ENCODE measurements at regions not wholly inside any gene's neighbourhood (a gene's known extent, or its start where the extent isn't known, plus 50 kb on each side); places are given as distances from the start of the nearest gene placed in this dataset.

GRCh38 chr13:65864039-65864438 is 1366.1 kb downstream of the PCDH9 start:
- TF ChIP-seq CTCF (IDR thresholded peaks at IDR 0.05; ENCODE audit: extremely low read depth in 1 of 2, insufficient read depth in 1 of 2, low read depth in 1 of 2, low read length in 2 of 2) (no peak), POLR2A (IDR thresholded peaks at IDR 0.05; ENCODE audit: low read depth, low read length) (no peak), JUN (IDR thresholded peaks at IDR 0.05; ENCODE audit: borderline replicate concordance, insufficient read depth, insufficient read length, low read depth) (no peak), EZH2 (IDR thresholded peaks at IDR 0.05; ENCODE audit: borderline replicate concordance, low read depth, low read length, severe bottlenecking) (no peak), MAX (IDR thresholded peaks at IDR 0.05; ENCODE audit: insufficient read depth, insufficient read length) (no peak)

Measured in endothelial cell of umbilical vein (primary cell).